Breast epithelium (tissue), 3 donors: ENCODE measurements at regions not wholly inside any gene's neighbourhood (a gene's known extent, or its start where the extent isn't known, plus 50 kb on each side); places are given as distances from the start of the nearest gene placed in this dataset.

Experiments used
- POLR2A ChIP-seq: fragments of 450-650 bp; IDR thresholded peaks from one replicate; pipeline ENCODE4 v1.6.1; 2016; ENCODE audit warnings: antibody characterized with exemption, mild to moderate bottlenecking, moderate library complexity
- POLR2AphosphoS5 ChIP-seq, 3 donors: sonication (generic); formaldehyde crosslinking; IDR thresholded peaks; one replicate each; pipeline ENCODE4 v1.6.1; 2017; ENCODE audit warnings: antibody characterized with exemption in 3 of 3
- TF ChIP-seq, protein P1 (sequence below), 3 donors: fragments of 450-650 bp; IDR thresholded peaks; one replicate each; pipeline ENCODE4 v1.5.1; 2016 to 2017; ENCODE audit warnings: antibody characterized with exemption in 3 of 3, mild to moderate bottlenecking in 3 of 3, moderate library complexity in 3 of 3

DNA sequence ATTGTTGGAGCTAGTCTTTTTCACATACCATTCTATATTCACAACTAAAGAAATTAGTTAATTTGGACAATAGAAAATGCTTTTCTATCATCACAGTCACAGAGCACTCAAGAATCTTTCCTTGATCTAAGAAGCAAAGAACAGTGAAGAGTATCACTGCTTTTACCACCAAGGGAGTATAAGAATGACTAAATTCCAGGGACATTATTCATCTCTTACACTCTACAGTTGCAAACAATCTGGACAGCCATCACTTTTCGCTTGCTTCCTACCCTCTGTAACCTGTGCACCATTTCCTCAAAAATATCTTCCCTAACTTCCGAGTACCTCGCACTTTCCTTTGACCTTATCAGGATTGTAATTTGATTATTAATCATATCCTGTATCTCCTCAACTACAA lies 359.5 kb upstream of the TMCO5A start:
- TF ChIP-seq, protein P1, sequence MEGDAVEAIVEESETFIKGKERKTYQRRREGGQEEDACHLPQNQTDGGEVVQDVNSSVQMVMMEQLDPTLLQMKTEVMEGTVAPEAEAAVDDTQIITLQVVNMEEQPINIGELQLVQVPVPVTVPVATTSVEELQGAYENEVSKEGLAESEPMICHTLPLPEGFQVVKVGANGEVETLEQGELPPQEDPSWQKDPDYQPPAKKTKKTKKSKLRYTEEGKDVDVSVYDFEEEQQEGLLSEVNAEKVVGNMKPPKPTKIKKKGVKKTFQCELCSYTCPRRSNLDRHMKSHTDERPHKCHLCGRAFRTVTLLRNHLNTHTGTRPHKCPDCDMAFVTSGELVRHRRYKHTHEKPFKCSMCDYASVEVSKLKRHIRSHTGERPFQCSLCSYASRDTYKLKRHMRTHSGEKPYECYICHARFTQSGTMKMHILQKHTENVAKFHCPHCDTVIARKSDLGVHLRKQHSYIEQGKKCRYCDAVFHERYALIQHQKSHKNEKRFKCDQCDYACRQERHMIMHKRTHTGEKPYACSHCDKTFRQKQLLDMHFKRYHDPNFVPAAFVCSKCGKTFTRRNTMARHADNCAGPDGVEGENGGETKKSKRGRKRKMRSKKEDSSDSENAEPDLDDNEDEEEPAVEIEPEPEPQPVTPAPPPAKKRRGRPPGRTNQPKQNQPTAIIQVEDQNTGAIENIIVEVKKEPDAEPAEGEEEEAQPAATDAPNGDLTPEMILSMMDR (IDR thresholded peaks at IDR 0.05): no peak
- TF ChIP-seq POLR2AphosphoS5 (IDR thresholded peaks at IDR 0.05): no peak
- TF ChIP-seq POLR2A: no peak
